ENCODE measurements at regions not wholly inside any gene's neighbourhood (a gene's known extent, or its start where the extent isn't known, plus 50 kb on each side); places are given as distances from the start of the nearest gene placed in this dataset.

DNA sequence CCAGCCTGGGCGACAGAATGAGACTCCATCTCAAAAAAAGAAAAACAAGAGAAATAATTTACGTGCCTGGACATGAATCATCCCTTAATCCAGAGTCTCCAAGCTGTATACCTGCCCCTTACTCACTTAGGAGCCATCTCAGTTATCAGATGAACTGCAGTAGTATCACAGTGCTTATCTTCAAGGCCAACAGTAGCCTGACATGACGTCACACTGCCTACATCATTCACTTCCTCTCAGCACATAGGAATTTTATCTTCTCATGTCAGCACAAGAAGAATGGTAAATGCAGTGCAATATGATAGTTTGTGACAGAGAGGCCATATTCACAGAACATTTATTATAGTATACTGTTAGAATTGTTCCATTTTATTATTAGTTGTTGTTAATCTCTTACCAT, 216.6 kb downstream of the SS18 start (continued):
- TF ChIP-seq, protein P1, sequence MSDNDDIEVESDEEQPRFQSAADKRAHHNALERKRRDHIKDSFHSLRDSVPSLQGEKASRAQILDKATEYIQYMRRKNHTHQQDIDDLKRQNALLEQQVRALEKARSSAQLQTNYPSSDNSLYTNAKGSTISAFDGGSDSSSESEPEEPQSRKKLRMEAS (IDR thresholded peaks at IDR 0.05) = no peak
- TF ChIP-seq SIN3A (IDR thresholded peaks at IDR 0.05; ENCODE audit: low read depth) (no peak), FOSL1 (IDR thresholded peaks at IDR 0.05; ENCODE audit: low read depth) (no peak), ELF1 (IDR thresholded peaks at IDR 0.05; ENCODE audit: borderline replicate concordance, low read depth) (no peak), CBX3 (IDR thresholded peaks at IDR 0.05; ENCODE audit: low read depth) (no peak), ZNF274 (IDR thresholded peaks at IDR 0.05; ENCODE audit: low read depth, low read length) (no peak), EGR1 (IDR thresholded peaks at IDR 0.05; ENCODE audit: low read depth) (no peak), POLR2A (IDR thresholded peaks at IDR 0.05; ENCODE audit: borderline replicate concordance, extremely low read depth, insufficient read depth, insufficient read length) (no peak), JUND (IDR thresholded peaks at IDR 0.05) (no peak)
- TF ChIP-seq, protein P2, sequence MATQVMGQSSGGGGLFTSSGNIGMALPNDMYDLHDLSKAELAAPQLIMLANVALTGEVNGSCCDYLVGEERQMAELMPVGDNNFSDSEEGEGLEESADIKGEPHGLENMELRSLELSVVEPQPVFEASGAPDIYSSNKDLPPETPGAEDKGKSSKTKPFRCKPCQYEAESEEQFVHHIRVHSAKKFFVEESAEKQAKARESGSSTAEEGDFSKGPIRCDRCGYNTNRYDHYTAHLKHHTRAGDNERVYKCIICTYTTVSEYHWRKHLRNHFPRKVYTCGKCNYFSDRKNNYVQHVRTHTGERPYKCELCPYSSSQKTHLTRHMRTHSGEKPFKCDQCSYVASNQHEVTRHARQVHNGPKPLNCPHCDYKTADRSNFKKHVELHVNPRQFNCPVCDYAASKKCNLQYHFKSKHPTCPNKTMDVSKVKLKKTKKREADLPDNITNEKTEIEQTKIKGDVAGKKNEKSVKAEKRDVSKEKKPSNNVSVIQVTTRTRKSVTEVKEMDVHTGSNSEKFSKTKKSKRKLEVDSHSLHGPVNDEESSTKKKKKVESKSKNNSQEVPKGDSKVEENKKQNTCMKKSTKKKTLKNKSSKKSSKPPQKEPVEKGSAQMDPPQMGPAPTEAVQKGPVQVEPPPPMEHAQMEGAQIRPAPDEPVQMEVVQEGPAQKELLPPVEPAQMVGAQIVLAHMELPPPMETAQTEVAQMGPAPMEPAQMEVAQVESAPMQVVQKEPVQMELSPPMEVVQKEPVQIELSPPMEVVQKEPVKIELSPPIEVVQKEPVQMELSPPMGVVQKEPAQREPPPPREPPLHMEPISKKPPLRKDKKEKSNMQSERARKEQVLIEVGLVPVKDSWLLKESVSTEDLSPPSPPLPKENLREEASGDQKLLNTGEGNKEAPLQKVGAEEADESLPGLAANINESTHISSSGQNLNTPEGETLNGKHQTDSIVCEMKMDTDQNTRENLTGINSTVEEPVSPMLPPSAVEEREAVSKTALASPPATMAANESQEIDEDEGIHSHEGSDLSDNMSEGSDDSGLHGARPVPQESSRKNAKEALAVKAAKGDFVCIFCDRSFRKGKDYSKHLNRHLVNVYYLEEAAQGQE (IDR thresholded peaks at IDR 0.05; ENCODE audit: low read depth) = no peak

DNA sequence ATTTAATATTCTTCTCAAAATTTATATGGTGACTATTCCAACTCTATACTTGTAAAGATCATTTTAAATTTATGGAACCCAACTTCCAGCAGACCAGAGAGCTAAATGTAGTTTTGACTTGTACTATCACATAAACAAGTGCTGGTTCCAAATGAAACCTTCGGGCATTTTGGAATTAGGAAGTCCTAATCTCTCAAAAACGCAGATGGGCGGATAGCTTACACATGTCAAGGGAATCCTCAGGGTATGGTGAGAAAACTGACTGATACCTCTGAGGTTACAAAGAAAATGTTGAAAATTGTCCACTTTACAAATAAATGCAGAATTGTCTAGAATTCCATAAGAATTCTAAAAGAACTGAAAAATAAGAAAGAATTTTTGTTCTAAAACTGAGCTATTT, 224.1 kb downstream of the SS18 start:
- no peaks in the 10 kb centered on the region for H3K79me2 ChIP-seq (ENCODE audit: insufficient read depth, low read length)
- H3K27me3 ChIP-seq (ENCODE audit: insufficient read depth, low read length) = peaks cover 7% of the 10 kb centered on the region
- ATAC-seq = no peak
- no peak for DNase-seq (ENCODE audit: low read depth, low spot score)
- H3K4me2 ChIP-seq (ENCODE audit: low read length) = no peak overlapping the region
- TF ChIP-seq CBX3 (IDR thresholded peaks at IDR 0.05; ENCODE audit: low read depth) (no peak), RAD21 (IDR thresholded peaks at IDR 0.05; ENCODE audit: low read depth) (no peak), EGR1 (IDR thresholded peaks at IDR 0.05; ENCODE audit: low read depth) (no peak), POLR2AphosphoS5 (IDR thresholded peaks at IDR 0.05; ENCODE audit: low read depth, low read length) (no peak), EZH2 (IDR thresholded peaks at IDR 0.05) (no peak), EZH2phosphoT487 (IDR thresholded peaks at IDR 0.05; ENCODE audit: borderline replicate concordance) (no peak), ELF1 (IDR thresholded peaks at IDR 0.05; ENCODE audit: borderline replicate concordance, low read depth) (no peak), CEBPB (IDR thresholded peaks at IDR 0.05; ENCODE audit: low read depth) (no peak), JUND (IDR thresholded peaks at IDR 0.05) (no peak), ZNF274 (IDR thresholded peaks at IDR 0.05; ENCODE audit: low read depth, low read length) (no peak), SIN3A (IDR thresholded peaks at IDR 0.05; ENCODE audit: low read depth) (no peak), FOSL1 (IDR thresholded peaks at IDR 0.05; ENCODE audit: low read depth) (no peak), SP1 (IDR thresholded peaks at IDR 0.05; ENCODE audit: low read depth) (no peak), ZFX (IDR thresholded peaks at IDR 0.05) (no peak)
- TF ChIP-seq, protein P2 (IDR thresholded peaks at IDR 0.05; ENCODE audit: low read depth) = no peak
- TF ChIP-seq, protein P3, sequence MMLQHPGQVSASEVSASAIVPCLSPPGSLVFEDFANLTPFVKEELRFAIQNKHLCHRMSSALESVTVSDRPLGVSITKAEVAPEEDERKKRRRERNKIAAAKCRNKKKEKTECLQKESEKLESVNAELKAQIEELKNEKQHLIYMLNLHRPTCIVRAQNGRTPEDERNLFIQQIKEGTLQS (IDR thresholded peaks at IDR 0.05) = no peak
- no TSS peak for BruUV-seq (replicated peaks)
- H3K27ac ChIP-seq (ENCODE audit: low read depth, low read length) = no peak overlapping the region
- no peaks in the 10 kb centered on the region for H3K36me3 ChIP-seq (ENCODE audit: control insufficient read depth in 1 of 2, insufficient read depth in 2 of 2, low read length in 2 of 2)
- H3K4me3 ChIP-seq (replicated peaks in 1 of 2; ENCODE audit: low read depth in 1 of 2, low read length in 2 of 2) = no peak overlapping the region
- H3K9me3 ChIP-seq (ENCODE audit: control insufficient read depth in 1 of 2, insufficient read depth in 1 of 2, low read depth in 1 of 2, low read length in 2 of 2) = no peaks in the 10 kb centered on the region
- H3K4me1 ChIP-seq (ENCODE audit: control insufficient read depth in 1 of 2, insufficient read depth in 2 of 2, low read length in 2 of 2) = no peaks in the 10 kb centered on the region
- no peaks in the 10 kb centered on the region for H4K20me1 ChIP-seq (ENCODE audit: insufficient read depth)
- POLR2A ChIA-PET = no interaction called here
- no peaks in the 10 kb centered on the region for H3K9me2 ChIP-seq (ENCODE audit: insufficient read depth)
- H3K9ac ChIP-seq (ENCODE audit: low read length) = no peak overlapping the region
- CTCF ChIA-PET = no interaction called here
- RAD21 ChIA-PET (ENCODE audit: low non-redundant PET in 1 of 2, low total read pairs in 2 of 2, uncharacterized antibody in 2 of 2, unreplicated experiment in 2 of 2) = no interaction called here
- intact Hi-C loops (cut with micrococcal nuclease) = no loop called here
- H2AFZ ChIP-seq (ENCODE audit: low read depth, low read length, poor library complexity, severe bottlenecking) = no peak overlapping the region

All from HCT116 (cell line).